ENCODE measurements at regions not wholly inside any gene's neighbourhood (a gene's known extent, or its start where the extent isn't known, plus 50 kb on each side); places are given as distances from the start of the nearest gene placed in this dataset.

DNA sequence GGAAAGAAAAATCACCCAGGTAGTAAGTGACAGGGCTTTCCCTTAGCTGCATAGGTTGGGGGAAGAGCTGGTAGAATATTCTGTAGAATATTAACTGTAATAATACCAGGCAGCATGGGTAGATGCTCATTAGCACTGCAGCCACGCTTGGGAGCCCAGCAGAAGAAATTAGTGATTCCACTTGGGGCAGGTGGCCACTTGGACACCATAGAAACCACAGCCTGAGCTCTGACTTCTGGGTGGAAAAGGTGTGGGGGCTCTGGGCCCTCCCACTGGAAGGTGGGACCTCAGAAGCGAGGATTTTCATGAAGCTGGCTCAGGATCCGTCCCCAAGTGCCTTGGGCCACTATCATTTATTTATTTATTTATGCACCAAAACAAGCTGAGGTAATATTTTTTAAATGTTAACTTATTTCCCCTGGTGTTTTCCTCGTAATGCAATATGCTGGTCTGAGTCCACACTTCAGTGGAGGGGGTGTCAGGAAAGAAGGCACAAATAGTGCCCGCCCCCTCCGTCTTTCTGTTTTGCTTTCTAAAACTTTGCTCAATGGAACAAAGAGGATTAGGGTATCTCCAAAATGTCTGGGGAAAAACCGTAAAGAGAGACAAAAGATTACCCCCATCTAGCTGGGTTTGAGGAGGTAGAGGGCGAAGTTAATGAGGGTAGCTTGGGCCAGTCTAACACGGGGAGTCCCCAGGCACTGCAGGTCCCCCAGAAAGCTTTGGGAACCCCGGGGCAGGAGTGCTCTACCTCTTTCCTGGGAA, 75.2 kb upstream of the GADD45A start:
- TF ChIP-seq, protein P1, sequence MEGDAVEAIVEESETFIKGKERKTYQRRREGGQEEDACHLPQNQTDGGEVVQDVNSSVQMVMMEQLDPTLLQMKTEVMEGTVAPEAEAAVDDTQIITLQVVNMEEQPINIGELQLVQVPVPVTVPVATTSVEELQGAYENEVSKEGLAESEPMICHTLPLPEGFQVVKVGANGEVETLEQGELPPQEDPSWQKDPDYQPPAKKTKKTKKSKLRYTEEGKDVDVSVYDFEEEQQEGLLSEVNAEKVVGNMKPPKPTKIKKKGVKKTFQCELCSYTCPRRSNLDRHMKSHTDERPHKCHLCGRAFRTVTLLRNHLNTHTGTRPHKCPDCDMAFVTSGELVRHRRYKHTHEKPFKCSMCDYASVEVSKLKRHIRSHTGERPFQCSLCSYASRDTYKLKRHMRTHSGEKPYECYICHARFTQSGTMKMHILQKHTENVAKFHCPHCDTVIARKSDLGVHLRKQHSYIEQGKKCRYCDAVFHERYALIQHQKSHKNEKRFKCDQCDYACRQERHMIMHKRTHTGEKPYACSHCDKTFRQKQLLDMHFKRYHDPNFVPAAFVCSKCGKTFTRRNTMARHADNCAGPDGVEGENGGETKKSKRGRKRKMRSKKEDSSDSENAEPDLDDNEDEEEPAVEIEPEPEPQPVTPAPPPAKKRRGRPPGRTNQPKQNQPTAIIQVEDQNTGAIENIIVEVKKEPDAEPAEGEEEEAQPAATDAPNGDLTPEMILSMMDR (IDR thresholded peaks at IDR 0.05; ENCODE audit: low read depth, low read length) = no peak
- TF ChIP-seq POLR2A (IDR thresholded peaks at IDR 0.05; ENCODE audit: extremely low read depth, insufficient read length) = no peak
